ENCODE measurements at regions not wholly inside any gene's neighbourhood (a gene's known extent, or its start where the extent isn't known, plus 50 kb on each side); places are given as distances from the start of the nearest gene placed in this dataset.

- DNase-seq, result no peak
Measured at GRCh38 chr4:58688568-58688967, 1578.4 kb upstream of the IGFBP7 start.

- DNase-seq, result no peak
Measured at GRCh38 chr4:58679886-58680285, 1569.7 kb upstream of the IGFBP7 start.

- DNase-seq, result no peak
Measured at GRCh38 chr4:58679051-58679450, 1568.9 kb upstream of the IGFBP7 start.

DNA sequence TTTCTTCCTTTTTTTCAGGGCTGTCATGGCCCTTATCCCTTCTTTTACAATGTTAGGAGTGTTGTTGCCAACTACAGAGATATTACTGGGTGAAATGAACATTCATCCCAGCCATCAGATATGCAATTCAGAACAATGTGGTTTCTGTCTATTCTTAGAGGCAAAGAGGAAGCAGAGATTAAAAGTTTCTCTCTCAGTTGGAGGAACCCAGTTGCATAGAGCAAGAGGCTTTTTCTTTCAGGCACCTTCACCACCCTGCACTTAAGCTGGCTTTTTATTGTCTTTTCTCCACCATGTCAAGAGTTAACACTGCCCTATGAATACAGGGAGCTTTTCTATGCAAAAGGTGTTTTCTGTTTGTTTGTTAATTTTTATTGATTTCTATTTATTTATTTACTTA lies 1559.6 kb upstream of the IGFBP7 start:
- DNase-seq, result no peak

- no peak for DNase-seq
Measured at GRCh38 chr4:58665649-58666048, 1555.5 kb upstream of the IGFBP7 start.

DNA sequence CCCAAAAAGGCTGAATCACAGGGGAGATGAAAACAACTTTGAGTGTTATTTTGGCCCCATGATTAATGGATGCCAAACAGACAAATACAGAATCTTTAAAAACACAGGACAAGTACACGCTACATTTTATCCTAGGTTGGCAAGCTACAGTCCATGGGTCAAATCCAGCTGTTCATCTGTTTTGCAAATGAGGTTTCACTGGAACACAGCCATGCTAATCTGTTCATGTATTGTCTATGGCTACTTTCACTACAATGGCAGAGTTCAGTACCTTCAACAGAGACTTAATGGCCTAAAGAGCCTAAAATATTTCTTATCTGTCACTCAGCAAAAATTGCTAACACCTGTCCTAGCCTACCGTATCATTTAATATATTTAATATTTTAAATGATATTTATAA lies 1548.5 kb upstream of the IGFBP7 start:
- no peak for DNase-seq

DNA sequence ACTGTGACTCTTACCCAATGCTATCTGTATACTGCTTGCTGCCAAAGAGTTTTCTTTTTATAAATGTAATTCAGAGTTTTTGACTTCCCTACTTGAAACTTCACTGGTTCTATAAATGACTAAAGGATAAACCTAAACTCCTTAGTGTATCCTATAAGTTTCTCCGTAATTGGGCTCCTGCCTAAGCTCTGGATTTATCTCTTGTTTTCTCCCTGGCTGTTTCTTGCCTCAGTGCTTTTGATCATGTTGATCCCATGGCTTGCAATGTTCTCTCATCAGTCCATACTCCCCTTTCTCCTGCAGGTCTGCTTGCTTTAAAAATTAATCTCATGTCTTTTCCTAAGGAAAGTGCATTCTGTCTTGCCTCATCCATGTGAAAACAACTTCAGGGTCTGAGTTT lies 1543.1 kb upstream of the IGFBP7 start:
- DNase-seq, result no peak

- DNase-seq, result no peak
Measured at GRCh38 chr4:58649226-58649625, 1539.0 kb upstream of the IGFBP7 start.

DNA sequence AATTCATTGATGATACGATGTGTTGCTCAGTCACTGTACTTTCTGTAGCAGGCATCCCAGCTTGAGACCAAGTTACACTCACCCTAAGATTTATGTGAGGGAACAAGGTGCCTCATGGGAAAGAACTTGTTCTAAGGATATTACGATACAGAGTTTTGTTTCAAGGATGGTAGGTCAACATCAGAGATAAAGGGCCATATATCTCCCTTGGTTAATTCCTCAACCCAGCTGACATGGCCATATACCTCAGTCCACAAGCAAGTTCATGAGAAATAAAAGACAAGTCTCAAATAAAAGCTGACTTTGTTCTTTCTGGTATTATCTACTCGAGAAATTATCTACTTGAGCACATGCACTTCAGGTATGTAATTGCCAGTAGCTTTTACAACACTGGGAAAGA lies 1535.9 kb upstream of the IGFBP7 start:
- no peak for DNase-seq

- DNase-seq, result no peak
Measured at GRCh38 chr4:58644549-58644948, 1534.4 kb upstream of the IGFBP7 start.

DNA sequence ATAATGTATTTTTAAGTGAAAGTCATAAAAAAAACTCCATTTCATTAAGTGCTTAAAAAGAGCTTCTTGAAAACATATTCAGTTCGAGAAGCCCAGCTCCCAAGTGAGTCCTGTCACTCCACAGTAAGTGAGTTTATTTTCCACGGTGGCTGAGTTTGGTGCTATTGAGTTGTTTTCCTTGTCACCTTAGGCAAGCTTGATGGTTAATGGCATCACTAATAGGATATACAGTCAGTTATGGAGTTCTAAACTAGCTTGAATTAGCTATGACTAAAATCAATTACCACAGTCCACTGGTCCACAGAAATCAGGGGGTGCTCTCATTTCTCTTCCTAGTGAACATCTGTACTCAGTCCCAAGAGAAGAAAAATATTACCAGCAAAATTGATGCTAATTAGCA lies 1526.2 kb upstream of the IGFBP7 start:
- DNase-seq, result no peak

DNA sequence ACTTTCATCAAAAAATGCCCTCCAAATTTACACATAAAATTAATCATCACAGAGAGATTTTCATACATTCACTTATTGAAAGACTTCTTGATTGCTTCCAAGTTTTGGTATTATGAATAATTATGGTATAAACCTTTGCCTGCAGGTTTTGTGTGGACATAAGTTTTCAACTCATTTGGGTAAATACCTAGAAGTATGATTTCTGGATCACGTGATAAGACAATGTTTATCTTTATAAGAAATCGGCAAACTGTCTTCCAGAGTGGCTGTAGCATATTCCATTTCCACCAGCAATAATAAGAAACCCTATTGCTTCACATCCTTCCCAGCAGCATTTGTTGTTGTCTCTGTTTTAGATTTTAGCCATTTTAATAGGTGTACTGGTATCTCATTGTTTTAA lies 1507.0 kb upstream of the IGFBP7 start:
- no peak for DNase-seq

DNA sequence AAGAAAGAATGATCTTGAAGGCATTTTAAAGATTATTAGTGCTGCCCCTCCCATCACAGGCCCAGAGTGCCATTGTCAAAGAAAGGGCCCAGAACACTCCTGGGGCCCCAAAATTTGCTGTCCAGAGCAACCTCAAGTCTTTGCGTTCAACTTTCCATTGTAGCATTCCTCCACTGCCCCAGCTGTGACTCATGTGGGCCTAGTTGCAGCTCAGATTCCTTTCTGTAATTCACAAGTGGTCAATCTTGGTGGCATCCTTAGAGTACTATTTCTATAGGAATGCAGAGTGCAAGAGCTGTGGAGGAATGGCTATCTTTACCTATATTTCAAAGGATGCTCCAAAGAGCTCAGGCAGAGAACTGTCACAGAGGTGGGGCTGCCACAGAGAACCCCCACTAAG lies 1500.8 kb upstream of the IGFBP7 start:
- DNase-seq, result no peak

GRCh38 chr4:58606303-58606702 lies 1496.1 kb upstream of the IGFBP7 start:
- DNase-seq, result no peak

DNA sequence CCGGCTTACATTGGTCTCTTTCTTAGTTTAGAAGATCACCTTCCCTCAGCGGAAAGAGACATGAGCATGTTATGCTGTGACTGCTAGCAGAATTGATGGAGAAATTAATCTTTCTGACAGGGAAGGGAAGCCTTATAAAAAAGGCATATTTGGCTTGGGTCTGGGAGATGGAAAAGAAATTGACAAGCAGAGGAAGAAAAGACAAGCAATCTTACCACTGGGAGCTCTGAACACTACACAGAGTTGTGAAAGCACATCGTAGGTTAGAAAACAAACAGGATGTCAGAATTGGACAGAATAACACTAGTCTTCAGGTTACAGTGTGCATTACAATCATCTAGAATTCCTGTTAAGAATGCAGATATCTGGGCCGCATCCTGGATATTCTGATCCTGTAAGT lies 1493.8 kb upstream of the IGFBP7 start:
- DNase-seq, result no peak

DNA sequence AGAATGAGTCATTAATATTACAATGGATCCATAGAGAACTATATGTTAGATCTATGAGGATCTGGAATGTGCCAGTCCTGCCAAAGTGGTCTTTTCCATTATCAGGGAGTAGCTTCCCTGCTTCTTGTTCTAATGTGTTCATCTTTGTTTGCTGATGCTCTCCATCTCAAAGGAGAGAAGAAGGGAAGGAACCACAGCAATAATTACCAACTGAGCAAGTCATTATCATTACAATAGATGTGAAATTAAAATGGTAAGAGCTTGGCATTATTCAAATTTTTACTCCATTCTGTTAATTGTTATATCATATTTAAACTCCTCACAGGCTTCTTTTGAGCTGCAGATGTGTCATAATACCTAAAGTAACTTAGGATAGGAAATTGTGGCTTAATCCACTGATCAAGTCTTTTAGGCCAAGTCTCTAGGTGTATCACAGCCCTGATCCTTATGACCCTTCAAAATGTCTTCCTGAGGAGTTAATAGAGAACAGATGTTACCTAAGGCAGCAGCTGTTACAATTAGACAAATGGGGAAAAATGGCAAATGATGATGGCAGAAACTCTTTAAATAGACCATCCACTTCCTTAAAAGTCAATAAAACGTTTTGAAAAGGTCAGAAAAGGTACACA lies 1492.7 kb upstream of the IGFBP7 start:
- DNase-seq, result no peak

GRCh38 chr4:58602022-58602421 lies 1491.8 kb upstream of the IGFBP7 start:
- no peak for DNase-seq

- DNase-seq, result no peak
Measured at GRCh38 chr4:58600290-58600689, 1490.1 kb upstream of the IGFBP7 start.

DNA sequence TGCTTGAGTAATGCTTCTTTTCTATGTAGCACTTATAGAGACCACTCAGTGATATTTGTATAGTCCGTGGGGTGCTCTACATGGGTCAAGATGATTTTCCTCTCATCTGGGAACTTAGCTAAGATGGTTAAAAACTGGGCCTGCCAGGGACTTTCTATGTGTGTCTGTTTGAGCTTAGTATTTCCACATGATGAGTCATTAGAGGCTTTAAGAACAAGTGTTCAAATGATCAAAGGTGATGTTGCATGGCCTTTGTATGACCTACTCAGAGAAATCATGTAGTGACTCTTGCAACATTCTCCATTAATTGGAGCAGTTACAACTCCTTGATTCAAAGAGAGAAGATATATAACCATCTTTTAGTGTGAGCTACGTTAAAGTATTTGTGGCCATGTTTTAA lies 1480.5 kb upstream of the IGFBP7 start:
- DNase-seq, result no peak

DNA sequence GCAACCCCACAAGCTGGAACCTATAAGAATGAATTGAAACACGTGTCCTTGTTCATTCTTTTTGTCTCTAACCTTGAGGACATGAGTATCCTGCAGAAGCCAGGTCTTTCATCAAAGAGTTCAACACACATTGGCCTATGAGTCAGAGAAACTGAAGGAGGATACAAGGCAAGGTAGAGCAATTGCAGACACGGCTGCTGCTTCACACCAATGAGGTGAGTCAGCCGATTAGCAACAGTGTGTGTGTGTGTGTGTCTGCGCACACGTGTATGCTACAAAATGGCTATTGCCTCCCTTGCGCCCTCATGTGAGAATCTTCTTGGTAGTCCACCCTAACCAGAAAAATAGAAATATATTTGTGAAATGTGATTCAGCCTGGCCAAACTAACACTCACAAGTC lies 1477.7 kb upstream of the IGFBP7 start:
- DNase-seq, result no peak

DNA sequence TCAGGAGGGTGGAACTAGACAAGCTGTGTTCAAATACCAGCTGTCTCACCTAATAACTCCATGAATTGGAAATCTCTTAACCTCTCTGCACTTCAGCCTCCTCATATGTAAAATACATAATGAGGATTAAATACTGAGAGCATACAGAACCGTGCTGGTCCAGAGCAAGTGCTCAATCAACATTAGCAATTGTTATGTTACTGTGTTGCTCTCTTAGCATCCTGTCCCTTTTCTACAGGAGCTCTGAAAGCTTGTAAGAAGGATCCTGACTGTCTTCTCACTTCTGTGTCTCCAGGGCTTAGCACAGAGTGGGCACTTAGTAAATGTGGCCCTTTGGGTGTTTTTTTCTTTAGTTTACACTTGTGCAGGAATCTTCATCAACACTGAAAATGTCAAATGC lies 1456.1 kb upstream of the IGFBP7 start:
- no peak for DNase-seq

- no peak for DNase-seq
Measured at GRCh38 chr4:58564695-58565475, 1454.7 kb upstream of the IGFBP7 start.

GRCh38 chr4:58561170-58561569 lies 1451.0 kb upstream of the IGFBP7 start:
- DNase-seq, result no peak

GRCh38 chr4:58560736-58561135 lies 1450.6 kb upstream of the IGFBP7 start:
- DNase-seq, result no peak

- no peak for DNase-seq
Measured at GRCh38 chr4:58553679-58554078, 1443.5 kb upstream of the IGFBP7 start.
